ENCODE measurements at regions not wholly inside any gene's neighbourhood (a gene's known extent, or its start where the extent isn't known, plus 50 kb on each side); places are given as distances from the start of the nearest gene placed in this dataset.

GRCh38 chr15:93138681-93139250, 49.8 kb upstream of the RGMA start:
- no peak for DNase-seq
